Pons (tissue), 1 donor: ENCODE measurements at regions not wholly inside any gene's neighbourhood (a gene's known extent, or its start where the extent isn't known, plus 50 kb on each side); places are given as distances from the start of the nearest gene placed in this dataset.

Experiments used
- DNase-seq: peaks from one replicate; pipeline ENCODE4 v3.0.0-alpha.2; 2016; ENCODE audit warnings: low spot score

- no peak for DNase-seq
These were observed 419.6 kb downstream of the MED13L start for GRCh38 chr12:115857923-115858322.

GRCh38 chr12:115857160-115857920 is 420.2 kb downstream of the MED13L start:
- no peak for DNase-seq

DNA sequence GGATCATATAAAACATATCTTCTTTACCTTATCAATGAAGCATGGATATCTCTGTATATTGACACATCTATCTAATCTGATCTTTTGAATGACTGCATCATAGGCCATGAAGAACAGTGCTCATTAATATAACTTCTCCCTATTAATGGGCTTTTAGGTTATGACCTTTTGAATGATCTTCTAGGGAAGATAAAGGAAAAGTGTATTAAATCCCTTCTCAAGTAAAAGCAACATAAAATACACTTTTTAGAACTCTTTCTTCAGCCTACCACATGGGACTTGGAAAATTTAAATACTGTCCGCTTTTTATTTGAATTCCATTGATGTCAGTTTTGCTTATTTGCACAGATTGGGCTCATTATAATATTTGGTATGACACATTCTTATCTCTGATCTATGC is 425.4 kb downstream of the MED13L start:
- DNase-seq = no peak

- no peak for DNase-seq
These were observed 426.5 kb downstream of the MED13L start for GRCh38 chr12:115850957-115851356.

DNA sequence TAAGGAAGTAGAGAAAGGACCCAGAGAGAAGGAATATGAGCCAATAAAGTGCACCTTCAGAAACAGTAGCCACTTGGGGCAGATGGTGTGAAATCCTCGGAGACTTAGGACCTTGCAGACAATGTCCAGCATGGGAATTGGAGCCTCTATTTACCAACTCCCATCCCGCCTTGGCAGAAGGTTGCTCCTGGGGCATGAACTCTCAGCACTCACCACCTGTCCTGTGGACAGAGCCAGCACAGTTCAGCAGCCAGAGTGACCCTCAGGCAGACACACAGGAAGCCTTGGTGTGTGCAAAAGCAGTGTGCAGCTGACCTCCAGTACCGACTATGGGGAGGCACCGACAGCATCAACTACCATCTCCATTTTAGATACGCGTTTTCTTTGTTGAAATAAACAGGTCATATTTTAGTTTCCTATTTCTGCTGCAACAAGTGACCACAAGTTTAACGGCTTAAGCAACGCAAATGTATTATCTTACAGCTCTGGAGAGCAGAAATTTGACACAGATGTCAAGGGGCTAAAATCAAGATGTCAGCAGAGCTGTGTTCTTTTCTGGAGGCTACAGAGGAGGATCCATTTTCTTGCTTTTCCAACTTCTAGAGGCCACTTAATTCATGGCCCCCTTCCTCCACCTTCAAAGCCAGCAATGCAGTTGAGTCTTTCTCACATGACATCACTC is 428.1 kb downstream of the MED13L start:
- DNase-seq = no peak

GRCh38 chr12:115847398-115847797 is 430.1 kb downstream of the MED13L start:
- DNase-seq = no peak

DNA sequence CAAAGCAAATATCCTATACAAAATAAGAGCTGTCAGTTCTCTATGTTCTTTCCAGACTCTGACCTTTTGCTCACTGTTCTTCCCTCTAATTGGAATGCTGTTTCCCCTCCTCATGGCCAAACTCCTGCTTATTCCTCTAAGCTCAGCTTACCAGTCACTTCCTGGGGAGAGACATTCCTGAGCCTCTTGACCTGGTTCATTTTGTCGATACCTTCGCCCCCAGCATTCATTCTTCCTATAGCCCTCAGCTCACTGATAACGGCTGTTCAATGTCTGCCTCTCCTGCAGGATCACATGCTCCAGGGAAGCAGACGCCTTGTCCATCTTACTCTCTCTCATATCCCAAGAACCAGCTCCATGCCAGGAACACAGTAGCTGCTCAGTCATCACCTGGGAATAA is 431.0 kb downstream of the MED13L start:
- DNase-seq = no peak

GRCh38 chr12:115840159-115840558 is 437.3 kb downstream of the MED13L start:
- DNase-seq = no peak

DNA sequence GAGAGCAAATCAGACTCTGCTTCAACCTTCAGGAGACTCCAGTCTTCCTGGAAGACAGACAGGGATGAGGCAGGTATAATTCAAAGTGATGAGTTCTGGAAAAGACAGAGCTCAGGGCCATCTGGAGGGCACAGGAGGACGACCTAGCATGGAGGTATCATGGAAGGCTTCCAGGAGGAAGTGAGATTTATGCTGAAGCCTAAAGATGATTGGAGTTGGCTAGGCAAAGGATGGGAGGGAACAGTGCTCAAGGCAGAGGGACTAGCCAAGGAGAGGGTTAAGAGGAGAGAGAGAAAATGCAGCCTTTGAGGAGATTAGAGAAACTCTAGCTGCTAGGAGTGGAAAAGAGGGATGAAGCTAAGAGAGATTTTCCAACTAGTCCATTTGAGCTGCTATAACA is 438.5 kb downstream of the MED13L start:
- DNase-seq = no peak

DNA sequence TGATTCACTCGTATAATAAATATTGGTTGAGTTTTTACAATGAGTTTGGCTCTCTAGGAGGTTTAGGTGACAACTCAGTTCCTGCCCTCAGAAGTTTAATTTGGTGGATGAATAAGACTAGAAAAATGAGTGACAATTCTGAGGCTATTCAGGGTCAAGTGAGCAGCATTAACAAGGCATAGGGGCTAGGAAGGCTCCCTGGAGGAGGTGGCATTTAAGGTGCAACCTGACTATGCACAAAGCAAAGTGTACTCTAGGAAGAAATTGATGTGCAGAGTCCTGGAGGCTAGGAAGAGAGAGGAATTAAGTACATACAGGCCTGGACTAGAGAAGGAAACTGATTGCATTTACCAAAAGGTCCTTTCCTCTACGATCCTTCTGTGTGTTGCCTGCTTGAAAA is 440.3 kb downstream of the MED13L start:
- no peak for DNase-seq

DNA sequence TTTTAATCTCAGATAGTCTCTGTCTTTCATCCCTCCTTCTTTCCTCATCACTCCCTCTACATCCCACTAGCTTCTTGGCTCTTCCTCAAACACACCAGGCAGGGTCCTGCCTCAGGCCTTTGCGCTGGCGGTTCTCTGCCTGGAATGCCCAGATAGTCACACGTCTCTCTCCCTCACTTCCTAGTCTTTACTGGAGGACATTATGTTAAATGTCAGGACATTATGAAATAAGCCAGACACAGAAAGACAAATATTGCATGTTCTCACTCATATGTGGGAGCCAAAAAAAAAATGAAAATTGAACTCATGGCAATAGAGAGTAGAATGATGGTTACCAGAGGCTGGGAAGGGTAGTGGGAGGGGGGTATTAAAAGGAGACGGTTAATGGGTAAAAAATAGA is 442.0 kb downstream of the MED13L start:
- no peak for DNase-seq

GRCh38 chr12:115833704-115834103 is 443.8 kb downstream of the MED13L start:
- DNase-seq = no peak

DNA sequence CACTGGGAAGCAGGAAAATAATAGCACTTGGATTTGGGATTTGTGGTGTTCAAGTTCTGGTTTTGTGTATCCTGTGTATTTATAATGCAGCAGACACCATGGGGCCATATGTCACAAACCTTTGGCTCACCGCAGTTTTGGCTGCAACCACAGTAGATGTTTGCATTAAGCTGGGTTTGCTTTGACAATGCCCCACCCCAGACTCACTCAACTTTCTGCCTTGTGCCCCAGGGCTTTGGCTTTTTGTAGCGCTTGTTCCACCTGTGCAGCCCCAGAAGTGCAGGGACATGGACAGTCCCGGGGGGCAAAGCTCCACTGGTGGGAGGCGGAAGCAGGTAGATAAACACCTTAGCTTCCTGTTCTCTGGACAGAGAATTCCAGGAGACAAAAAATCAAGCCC is 446.9 kb downstream of the MED13L start:
- no peak for DNase-seq

DNA sequence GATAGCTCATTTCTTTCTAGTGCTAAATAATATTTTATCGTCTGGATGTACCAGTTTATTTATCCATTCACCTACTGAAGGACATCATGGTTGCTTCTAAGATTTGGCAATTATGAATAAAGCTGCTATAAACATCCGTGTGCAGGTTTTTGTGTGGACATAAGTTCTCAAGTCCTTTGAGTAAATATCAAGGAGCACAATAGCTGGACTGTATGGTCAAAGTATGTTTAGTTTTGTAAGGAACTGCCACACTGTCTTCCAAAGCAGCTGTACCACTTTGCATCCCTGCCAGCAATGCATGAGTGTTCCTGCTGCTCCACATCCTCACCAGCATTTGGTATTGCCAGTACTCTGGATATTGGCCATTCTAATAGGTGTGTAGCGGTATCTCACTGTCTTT is 447.4 kb downstream of the MED13L start:
- DNase-seq = no peak

DNA sequence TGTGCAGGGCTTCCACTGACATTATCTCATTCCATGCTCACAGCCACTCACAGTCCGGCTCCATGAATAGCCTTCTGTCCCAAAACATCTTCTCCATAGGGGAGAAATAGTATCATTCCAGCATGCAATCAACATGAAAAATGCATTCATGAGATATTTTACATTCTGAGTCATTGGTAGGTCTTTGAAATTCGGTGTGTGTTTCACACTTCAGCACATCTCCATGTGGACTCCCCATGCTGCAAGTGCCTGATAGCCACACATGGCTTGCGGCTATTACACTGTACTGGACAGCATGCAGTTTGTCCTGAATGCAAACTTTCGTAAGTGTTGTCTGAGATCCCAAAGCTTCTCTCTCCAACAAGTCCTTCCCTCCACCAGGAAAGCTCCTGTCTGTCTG is 449.3 kb downstream of the MED13L start:
- no peak for DNase-seq

- DNase-seq = no peak
These were observed 452.4 kb downstream of the MED13L start for GRCh38 chr12:115824936-115825602.

DNA sequence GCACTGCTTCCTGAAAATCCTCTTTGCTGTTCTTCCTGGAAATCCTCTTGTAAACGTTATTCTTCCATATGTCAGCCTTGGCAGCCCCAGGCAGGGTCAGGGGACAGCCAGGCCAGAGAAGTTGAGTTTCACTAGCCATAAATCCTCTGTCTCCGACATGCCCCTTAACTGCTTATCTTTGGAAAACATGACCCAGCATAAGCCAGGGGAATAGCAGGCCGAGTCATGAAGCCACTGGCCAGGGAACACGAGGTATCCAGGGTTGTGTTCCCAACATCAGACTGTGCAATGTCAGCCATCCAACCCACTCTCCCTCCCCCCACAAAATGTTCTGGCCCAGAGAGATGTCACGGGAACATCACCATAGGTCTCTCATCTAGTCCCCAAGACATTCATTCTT is 453.9 kb downstream of the MED13L start:
- DNase-seq = no peak

GRCh38 chr12:115820656-115821055 is 456.8 kb downstream of the MED13L start:
- DNase-seq = no peak

DNA sequence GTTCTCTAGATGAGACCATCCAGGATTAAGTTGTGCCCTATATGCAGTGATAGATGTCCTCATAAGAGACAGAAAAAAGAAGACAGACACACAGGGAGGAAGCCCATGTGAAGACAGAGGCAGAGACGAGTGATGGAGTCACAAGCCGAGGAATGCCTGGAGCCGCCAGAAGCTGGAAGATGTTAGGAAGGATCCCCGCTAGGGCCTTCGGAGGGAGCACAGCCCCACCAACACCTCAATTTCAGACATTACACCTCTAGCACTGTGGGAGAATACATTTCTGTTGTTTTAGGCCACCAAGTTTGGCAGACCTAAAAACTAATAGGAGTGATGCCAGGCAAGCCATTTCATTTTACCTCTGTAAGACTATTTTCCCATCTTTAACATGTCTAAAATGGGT is 458.5 kb downstream of the MED13L start:
- DNase-seq = no peak

GRCh38 chr12:115817389-115817788 is 460.1 kb downstream of the MED13L start:
- no peak for DNase-seq

- no peak for DNase-seq
These were observed 461.6 kb downstream of the MED13L start for GRCh38 chr12:115815924-115816323.

- DNase-seq = no peak
These were observed 464.2 kb downstream of the MED13L start for GRCh38 chr12:115813256-115813655.

DNA sequence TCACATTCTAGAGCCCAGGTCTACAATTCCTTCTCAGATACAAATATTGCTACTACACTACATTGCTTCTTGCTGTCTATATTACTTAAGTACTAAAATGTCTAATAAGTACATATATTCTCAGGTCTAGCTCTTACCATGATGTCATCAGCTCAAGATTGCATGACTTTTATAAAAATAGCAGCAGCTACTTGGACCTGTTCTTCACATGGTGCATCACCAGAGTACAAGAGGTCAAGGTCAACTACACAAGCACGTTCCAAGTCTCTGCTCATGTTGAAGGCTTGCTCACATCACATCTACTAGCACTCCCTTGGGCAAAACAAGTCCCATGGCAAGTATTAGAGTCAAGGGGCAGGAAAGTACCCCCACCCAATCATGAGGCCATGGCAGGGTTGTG is 465.6 kb downstream of the MED13L start:
- no peak for DNase-seq
